SJCRH30 (cell line): ENCODE measurements at regions not wholly inside any gene's neighbourhood (a gene's known extent, or its start where the extent isn't known, plus 50 kb on each side); places are given as distances from the start of the nearest gene placed in this dataset.

ENCODE experiments used
- DNase-seq, 2 experiments: peaks; one replicate each; pipeline ENCODE4 v3.0.0-alpha.2; 2015 to 2020
- H3K27ac ChIP-seq: fragments of 250-450 bp; sonication (Bioruptor Pico); 2 replicates; pipeline ENCODE4 v1.5.1; 2020; ENCODE audit warnings: mild to moderate bottlenecking, moderate library complexity
- H3K27me3 ChIP-seq: fragments of 250-450 bp; sonication (Bioruptor Pico); 2 replicates; pipeline ENCODE4 v1.5.1; 2020; ENCODE audit warnings: mild to moderate bottlenecking, moderate library complexity
- H3K36me3 ChIP-seq: fragments of 250-450 bp; sonication (Bioruptor Pico); 2 replicates; pipeline ENCODE4 v1.5.1; 2020; ENCODE audit warnings: mild to moderate bottlenecking, moderate library complexity
- H3K4me1 ChIP-seq: fragments of 250-450 bp; sonication (Bioruptor Pico); 2 replicates; pipeline ENCODE4 v1.5.1; 2020; ENCODE audit warnings: mild to moderate bottlenecking, moderate library complexity
- H3K4me3 ChIP-seq: fragments of 250-450 bp; sonication (Bioruptor Pico); 2 replicates; pipeline ENCODE4 v1.5.1; 2020; ENCODE audit warnings: mild to moderate bottlenecking, moderate library complexity
- H3K9me3 ChIP-seq: fragments of 250-450 bp; sonication (Bioruptor Pico); replicated peaks from 2 replicates; pipeline ENCODE4 v1.5.1; 2020; ENCODE audit warnings: mild to moderate bottlenecking, moderate library complexity

DNA sequence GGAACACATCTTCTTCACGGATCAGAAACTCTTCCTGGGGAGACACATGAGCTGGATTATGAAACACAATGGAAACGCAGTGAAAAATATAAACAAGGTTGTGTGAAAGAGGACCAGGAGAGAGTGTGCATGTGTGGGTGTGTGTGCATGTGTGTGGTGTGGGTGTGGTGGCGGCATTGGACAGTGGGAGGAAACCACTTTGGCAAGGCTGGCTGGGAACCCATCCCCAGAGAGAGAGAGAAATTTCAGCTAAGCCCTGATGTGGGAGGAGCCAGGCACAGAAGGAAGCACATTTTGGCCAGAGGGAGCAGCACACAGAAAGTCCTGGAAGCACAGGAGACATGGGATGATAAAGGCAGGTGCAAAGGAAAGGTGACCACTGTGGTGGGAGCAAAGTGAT, 147.6 kb upstream of the COPS8 start:
- H3K4me1 ChIP-seq, result peaks cover 21% of the 10 kb centered on the region
- H3K9me3 ChIP-seq, result no peaks in the 10 kb centered on the region
- H3K4me3 ChIP-seq, result no peak overlapping the region
- DNase-seq, result no peak
- H3K36me3 ChIP-seq, result no peaks in the 10 kb centered on the region
- no peak overlapping the region for H3K27ac ChIP-seq
- H3K27me3 ChIP-seq, result no peaks in the 10 kb centered on the region

DNA sequence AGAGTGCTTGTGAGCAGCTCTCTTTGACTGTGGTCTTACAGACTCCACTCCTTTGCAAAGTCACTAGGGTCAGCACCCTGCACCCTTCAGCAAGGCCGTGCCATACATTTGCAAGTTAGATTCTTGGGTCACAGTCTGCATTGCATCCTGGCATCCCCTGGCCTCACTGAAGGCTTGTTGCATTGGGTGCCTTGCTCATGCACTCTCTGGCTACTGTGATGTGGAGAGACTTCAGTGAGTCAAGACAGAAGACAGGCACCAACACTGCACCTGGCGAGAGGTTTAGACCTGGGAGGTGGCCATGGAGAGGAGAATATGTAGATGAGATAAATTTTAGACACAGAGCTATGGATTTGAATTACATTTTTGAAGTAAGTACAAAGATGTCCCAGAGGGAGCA, 146.4 kb upstream of the COPS8 start:
- DNase-seq, result no peak
- H3K36me3 ChIP-seq, result no peaks in the 10 kb centered on the region

DNA sequence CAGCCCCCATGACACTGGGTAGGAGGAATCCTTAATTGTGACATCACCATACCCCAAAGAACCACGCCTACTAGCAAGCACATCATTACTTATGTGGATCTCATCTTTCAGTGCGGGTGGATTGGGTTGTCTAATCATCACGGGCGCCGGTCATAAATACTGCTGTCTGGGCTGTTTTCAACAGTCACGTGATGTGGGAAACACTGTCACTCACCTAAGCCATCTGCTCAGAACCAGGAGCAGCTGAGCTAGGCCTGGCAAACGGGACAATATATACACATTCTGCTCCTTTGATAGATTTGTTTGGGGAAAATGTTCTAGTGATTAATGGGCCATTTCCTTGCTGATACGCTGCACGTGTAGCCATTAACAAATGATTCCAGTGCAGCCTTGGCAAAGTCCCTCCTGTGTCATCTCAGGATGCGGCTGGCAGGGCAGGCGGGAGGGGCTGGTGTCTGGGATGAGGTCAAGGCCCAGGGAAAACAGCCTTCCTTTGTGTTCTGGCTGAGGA, 145.9 kb upstream of the COPS8 start:
- no peaks in the 10 kb centered on the region for H3K27me3 ChIP-seq
- no peaks in the 10 kb centered on the region for H3K9me3 ChIP-seq
- no peak overlapping the region for H3K27ac ChIP-seq
- H3K4me1 ChIP-seq, result peaks cover 23% of the 10 kb centered on the region
- no peak overlapping the region for H3K4me3 ChIP-seq
- peak in 1 of 2 experiments; percentile 36 for DNase-seq
- H3K36me3 ChIP-seq, result no peaks in the 10 kb centered on the region

More for the DNA sequence above, 146.4 kb upstream of the COPS8 start:
- Histone ChIP-seq H3K9me3 (no peaks in the 10 kb centered on the region), H3K27ac (no peak overlapping the region), H3K4me1 (peaks cover 23% of the 10 kb centered on the region), H3K4me3 (no peak overlapping the region), H3K27me3 (no peaks in the 10 kb centered on the region)

DNA sequence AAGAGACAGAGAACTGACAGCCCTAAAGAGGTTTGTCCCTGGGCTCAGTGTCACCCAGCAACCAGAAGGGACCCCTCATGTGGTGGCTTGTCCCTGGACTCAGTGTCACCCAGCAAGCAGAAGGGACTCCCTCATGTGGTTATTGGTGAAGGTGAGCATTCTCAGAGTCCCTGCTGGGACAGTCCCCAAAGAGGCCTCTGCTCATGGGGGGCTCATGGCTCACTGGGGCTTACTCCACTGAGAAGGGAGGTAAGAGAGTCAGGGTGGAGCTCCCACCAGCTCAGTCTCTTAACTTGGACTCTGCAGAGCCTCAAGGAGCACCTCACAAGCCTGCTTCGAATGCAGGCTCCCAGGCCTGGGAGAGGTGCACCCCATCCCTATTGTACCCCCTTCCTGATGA, 145.2 kb upstream of the COPS8 start:
- no peaks in the 10 kb centered on the region for H3K9me3 ChIP-seq
- H3K4me3 ChIP-seq, result no peak overlapping the region
- no peak overlapping the region for H3K27ac ChIP-seq
- no peaks in the 10 kb centered on the region for H3K27me3 ChIP-seq
- no peak for DNase-seq
- no peaks in the 10 kb centered on the region for H3K36me3 ChIP-seq
- H3K4me1 ChIP-seq, result peaks cover 23% of the 10 kb centered on the region

DNA sequence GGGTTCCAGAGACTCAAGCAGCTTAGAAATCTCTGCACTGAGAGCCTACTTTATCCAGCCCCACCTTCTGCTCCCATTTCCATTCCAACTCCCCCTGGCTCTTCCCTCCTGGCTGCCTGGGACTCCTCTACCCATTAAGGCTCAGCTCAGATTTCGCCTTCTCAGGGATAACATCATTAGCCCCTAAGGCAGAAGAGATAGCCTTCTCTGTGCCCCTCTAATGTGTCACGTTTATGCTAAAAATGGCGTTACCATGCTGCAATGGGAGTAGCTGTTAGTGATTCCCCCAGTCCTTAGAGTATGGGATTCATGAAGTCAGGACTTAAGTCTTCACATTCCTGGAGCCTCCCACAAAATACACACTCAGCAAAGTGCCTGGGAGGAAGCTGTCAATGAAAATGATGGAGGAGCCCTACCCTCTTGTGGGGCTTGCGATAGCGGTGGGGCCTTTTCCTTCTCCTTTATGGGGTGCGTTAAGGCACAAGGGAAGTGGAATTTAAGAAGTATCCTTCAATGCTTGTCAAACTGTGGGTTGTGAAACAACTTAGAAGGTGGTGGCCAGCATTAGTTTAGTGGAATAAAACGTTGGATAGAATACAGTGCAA, 144.7 kb upstream of the COPS8 start:
- peaks cover 23% of the 10 kb centered on the region for H3K4me1 ChIP-seq
- peak in 1 of 2 experiments; percentile 32 for DNase-seq
- no peaks in the 10 kb centered on the region for H3K36me3 ChIP-seq
- no peak overlapping the region for H3K4me3 ChIP-seq
- no peaks in the 10 kb centered on the region for H3K27me3 ChIP-seq
- no peaks in the 10 kb centered on the region for H3K9me3 ChIP-seq
- H3K27ac ChIP-seq, result no peak overlapping the region

DNA sequence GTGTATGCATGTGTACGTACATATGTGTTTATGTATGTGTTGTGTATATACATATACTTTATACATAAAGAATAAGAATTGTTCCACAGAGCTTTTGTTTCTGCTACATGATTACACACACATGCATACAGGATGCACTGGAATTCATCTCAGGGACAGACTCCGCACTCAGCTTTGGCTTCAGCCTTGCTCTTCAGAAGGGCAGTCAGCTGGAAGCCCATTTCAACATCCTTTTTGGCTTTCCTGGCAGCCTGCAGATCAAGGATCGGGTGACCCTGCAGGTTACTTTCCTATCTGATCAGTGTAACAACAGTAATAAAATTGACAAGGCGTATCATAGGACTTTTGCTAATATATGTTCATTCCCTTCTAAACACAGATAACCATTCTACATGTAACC, 144.1 kb upstream of the COPS8 start:
- Histone ChIP-seq H3K9me3 (no peaks in the 10 kb centered on the region), H3K27me3 (no peaks in the 10 kb centered on the region), H3K36me3 (no peaks in the 10 kb centered on the region), H3K4me3 (no peak overlapping the region), H3K4me1 (peaks cover 23% of the 10 kb centered on the region), H3K27ac (no peak overlapping the region)
- DNase-seq, result no peak

DNA sequence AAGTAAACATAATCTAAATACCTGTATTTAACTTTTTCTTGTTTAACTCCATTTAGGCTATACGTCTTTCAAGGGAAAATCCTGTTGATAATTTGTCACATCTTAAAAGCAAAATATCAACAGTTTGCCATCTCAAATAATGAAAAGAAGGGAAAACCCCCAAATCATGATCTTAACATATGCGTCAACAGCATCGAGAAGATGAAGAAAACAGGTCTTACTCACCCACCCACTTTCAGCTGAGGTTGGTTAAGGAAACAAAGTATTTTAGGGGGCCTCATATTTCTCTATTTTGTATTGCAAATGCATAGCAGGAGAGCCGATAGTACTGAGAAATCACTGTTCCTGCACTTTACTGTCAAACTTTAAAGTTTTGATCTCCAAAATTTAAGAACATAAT, 143.1 kb upstream of the COPS8 start:
- DNase-seq, result no peak
- Histone ChIP-seq H3K4me1 (peaks cover 23% of the 10 kb centered on the region), H3K27me3 (no peaks in the 10 kb centered on the region), H3K36me3 (no peaks in the 10 kb centered on the region), H3K9me3 (no peaks in the 10 kb centered on the region), H3K27ac (no peak overlapping the region), H3K4me3 (no peak overlapping the region)

DNA sequence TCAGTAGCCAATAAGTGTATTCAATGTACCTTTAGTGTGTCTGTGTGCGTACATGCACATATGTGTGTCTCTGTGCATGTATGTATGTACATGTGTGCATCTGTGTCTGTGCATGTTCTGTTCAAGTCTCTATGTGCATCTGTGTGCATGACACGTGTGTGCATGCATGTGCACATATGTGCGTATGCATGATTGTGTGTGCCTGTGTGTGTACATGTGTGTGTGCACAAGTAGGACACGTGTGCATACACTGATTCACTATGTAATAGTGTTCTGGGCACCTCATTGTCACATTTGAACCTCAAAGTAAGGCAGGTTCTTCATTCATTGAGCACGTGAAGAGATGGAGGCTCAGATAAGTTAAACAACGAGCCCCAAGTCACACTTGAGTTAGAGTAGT, 142.6 kb upstream of the COPS8 start:
- Histone ChIP-seq H3K9me3 (no peaks in the 10 kb centered on the region), H3K27me3 (no peaks in the 10 kb centered on the region), H3K36me3 (no peaks in the 10 kb centered on the region), H3K4me1 (peaks cover 23% of the 10 kb centered on the region), H3K4me3 (no peak overlapping the region), H3K27ac (no peak overlapping the region)
- no peak for DNase-seq

DNA sequence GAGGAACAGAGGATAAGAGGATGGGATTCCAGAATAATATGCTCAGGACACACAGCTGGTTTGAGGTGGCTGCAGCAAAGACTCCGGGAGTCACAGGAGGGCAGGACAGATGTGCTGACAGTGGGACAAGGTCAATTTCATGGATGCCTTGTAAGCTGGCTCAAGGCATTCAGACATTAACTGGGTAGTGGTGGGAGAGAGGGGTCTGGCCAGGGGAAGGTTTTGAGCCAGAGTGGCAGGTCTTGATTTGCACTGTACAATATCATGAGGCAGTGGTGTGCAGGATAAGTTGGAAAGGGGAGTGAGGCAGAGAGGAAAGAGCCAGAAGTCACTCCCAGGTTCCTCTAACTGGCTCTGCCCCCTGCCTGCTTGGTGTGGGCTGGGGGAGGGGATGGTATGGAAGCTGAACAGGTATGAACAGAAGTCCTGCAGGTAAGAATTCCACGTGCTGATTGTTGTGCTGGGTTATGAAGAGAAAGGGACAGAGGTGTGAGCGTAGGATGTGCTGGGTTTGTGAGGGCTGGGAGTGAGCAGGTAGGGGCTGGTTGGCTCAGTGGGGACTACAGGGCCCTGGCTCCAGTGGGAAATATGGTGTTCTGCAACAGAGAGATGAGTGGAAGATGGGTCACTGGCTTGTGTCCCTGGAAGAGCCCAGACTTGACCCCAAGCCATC, 141.7 kb upstream of the COPS8 start:
- no peak overlapping the region for H3K27ac ChIP-seq
- H3K27me3 ChIP-seq, result no peaks in the 10 kb centered on the region
- peak in 1 of 2 experiments; percentile 47 for DNase-seq
- no peaks in the 10 kb centered on the region for H3K36me3 ChIP-seq
- peaks cover 23% of the 10 kb centered on the region for H3K4me1 ChIP-seq
- H3K9me3 ChIP-seq, result no peaks in the 10 kb centered on the region
- no peak overlapping the region for H3K4me3 ChIP-seq

DNA sequence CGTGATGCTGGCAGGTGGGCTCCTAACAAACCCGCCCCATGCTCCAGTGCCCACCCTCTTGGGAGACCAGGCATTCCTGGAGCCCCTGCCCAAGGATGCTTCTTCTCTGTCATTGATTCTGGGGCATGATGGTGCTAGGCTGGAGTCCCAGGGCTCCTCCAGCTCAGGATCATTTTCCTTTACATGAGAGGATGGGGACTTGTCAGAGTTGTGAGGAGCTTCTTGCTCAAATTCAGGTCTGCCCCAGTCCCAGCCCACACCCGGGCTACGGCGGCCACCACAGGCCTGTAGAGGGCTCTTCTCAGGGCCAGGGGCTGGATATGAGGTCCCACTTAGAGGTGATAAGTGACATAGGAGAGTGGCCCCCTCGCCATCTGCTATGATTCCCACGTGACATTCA, 141.1 kb upstream of the COPS8 start:
- no peak for DNase-seq
- H3K36me3 ChIP-seq, result no peaks in the 10 kb centered on the region
- no peak overlapping the region for H3K27ac ChIP-seq
- peaks cover 23% of the 10 kb centered on the region for H3K4me1 ChIP-seq
- H3K4me3 ChIP-seq, result no peak overlapping the region
- no peaks in the 10 kb centered on the region for H3K27me3 ChIP-seq
- H3K9me3 ChIP-seq, result no peaks in the 10 kb centered on the region

DNA sequence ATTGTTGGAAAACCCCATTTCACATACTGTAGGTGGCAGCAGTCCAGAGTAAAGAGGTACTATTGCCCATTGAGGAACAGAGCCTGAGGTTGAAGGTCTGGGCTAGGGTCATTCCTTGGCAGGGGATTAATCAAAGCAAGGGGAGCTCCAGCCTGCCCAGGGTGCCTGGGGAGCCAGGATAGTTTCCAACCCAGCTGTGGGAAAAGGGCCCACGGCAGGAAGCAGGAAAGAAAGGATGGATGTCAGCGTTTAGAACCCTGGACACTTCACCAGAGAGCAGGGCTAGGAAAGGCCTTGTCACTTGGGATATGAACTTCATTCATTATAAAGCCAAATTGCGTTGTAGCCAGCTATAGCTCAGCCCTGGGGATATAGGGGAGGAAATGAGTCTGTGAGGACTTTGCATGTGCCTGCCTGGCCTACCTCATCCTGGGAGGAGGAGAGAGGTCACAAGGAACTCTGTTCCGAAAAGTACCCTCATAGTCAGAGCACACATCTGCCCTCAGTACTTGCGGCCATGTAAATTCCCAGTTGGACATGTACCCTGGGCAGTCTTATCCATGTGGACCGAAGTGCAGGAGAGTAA, 140.2 kb upstream of the COPS8 start:
- no peak overlapping the region for H3K27ac ChIP-seq
- peaks cover 16% of the 10 kb centered on the region for H3K4me1 ChIP-seq
- no peaks in the 10 kb centered on the region for H3K9me3 ChIP-seq
- no peak overlapping the region for H3K4me3 ChIP-seq
- H3K27me3 ChIP-seq, result no peaks in the 10 kb centered on the region
- DNase-seq, result no peak
- no peaks in the 10 kb centered on the region for H3K36me3 ChIP-seq

DNA sequence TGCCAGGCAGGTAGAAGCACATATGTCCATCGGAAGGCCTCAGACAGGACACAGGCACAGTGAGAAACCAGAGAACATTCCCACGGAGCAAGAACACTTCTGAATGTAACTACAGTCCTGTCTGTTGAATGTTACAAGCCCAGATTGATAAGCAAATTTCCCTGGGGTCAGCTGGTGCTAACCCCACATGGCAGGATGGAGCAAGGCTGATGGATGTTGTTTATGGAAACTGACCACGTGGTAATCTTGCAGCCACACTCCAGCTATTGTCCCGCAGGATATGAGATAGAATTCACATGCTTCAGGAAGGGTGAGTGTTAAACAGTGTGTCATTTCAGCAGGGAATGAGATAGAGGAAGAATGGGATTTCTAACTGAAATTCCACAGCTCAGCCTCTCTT, 138.8 kb upstream of the COPS8 start:
- DNase-seq, result no peak
- Histone ChIP-seq H3K27ac (no peak overlapping the region), H3K36me3 (no peaks in the 10 kb centered on the region), H3K4me3 (no peak overlapping the region), H3K27me3 (no peaks in the 10 kb centered on the region), H3K9me3 (0 out of 2 replicates have a peak, but pooled peaks cover 3% of the 10 kb centered on the region), H3K4me1 (peaks cover 9% of the 10 kb centered on the region)

DNA sequence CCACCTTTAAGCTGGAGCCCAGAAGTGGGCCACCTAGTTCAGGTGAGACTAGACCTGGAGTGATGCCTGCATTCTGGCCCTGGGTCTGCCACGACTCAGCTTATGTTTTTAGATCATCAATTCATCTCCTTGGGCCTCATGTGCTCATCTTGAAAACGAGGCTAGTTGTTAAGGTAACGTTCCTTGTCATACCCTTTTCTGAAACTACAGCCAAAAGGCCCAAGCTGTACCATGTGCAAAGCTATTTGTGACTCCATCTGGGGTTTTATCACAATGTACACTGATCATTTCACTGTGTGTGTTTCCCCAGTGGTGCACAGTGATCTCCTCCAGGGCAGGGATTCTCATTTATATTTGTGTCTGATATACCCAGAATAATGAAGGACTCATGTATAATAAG, 138.4 kb upstream of the COPS8 start:
- no peak overlapping the region for H3K4me3 ChIP-seq
- no peak for DNase-seq
- no peak overlapping the region for H3K27ac ChIP-seq
- peaks cover 9% of the 10 kb centered on the region for H3K4me1 ChIP-seq
- no peaks in the 10 kb centered on the region for H3K27me3 ChIP-seq
- no peaks in the 10 kb centered on the region for H3K36me3 ChIP-seq
- H3K9me3 ChIP-seq, result 0 out of 2 replicates have a peak, but pooled peaks cover 6% of the 10 kb centered on the region

DNA sequence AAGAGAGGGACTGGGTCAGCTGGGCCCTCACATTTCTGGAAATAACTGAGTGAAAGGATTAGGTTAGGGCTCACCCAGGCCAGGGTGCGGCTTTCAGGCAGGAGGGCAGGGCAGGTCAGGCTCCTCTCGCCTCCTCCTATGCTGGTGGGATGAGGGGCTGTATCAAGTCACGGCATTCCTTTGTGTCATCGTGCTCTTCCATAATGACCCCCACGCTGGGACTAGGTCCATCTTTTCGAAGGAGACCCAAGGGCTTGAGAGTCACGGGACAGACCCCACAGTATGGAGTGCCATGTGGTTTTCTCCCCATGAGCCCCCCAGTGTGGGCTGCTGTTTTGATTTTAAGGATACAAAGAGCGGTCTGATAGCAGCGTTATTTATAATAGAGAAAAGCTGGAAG, 137.8 kb upstream of the COPS8 start:
- no peaks in the 10 kb centered on the region for H3K36me3 ChIP-seq
- DNase-seq, result no peak

DNA sequence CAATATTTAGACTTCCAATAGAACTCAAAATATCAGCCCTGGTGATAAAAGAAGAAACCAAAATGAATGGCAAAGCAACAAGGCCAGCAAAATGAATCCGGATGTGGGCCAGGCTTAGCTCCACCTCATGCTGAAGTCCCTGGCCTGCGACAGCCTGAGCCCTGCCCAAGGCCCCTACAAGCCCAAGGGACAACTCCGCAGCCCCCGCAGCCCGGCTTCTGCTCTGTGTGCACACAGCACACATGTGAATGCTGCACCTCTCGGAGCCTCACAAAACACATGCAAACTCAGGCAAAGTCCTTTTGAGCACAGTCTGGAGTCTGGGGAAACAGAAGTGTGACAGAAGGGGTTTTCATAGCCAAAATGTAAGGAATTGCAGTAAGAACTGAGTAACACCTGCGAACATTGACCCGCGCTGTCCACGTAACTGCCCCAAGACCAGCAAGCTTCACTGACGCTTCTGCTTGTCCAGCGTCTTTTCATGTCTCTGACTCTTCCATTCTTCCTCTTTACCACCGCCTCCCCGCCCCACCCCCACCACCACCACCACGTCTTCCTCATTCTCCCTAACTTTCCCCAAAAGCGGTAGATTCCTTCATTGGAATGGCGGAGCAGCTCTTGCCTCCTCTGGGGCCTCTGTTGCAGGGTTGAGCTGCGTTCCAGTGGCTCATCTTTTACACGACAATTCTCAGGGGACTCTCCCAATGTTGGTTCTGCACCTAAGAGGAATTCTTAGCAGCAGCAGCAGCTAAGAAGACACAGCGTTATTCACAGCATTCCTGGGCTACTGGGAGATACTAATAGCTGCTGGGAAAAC, 136.4 kb upstream of the COPS8 start:
- Histone ChIP-seq H3K27me3 (no peaks in the 10 kb centered on the region), H3K36me3 (no peaks in the 10 kb centered on the region), H3K9me3 (0 out of 2 replicates have a peak, but pooled peaks cover 6% of the 10 kb centered on the region), H3K4me1 (no peaks in the 10 kb centered on the region), H3K27ac (no peak overlapping the region), H3K4me3 (no peak overlapping the region)
- no peak for DNase-seq

More for the DNA sequence above, 137.8 kb upstream of the COPS8 start:
- H3K27ac ChIP-seq, result no peak overlapping the region
- H3K27me3 ChIP-seq, result no peaks in the 10 kb centered on the region
- H3K9me3 ChIP-seq, result 0 out of 2 replicates have a peak, but pooled peaks cover 6% of the 10 kb centered on the region
- H3K4me3 ChIP-seq, result no peak overlapping the region
- H3K4me1 ChIP-seq, result peaks cover 9% of the 10 kb centered on the region
